Lung (tissue), 11 donors: ENCODE measurements at regions not wholly inside any gene's neighbourhood (a gene's known extent, or its start where the extent isn't known, plus 50 kb on each side); places are given as distances from the start of the nearest gene placed in this dataset.

Source experiments
- ATAC-seq: fragments of 200-7000 bp; cut with Tn5 transposase; one replicate; pipeline ENCODE4 v1.9.1; 2020; ENCODE audit warnings: moderate number of reproducible peaks; ENCODE audit not compliant: insufficient read depth, low FRiP score
- DNase-seq, 3 donors: peaks; one replicate each; pipeline ENCODE4 v3.0.0-alpha.2; 2013 to 2017
- H3K27ac ChIP-seq, 2 donors: one replicate each; pipeline ENCODE4 v1.5.1; 2013; ENCODE audit warnings: mild to moderate bottlenecking in 2 of 2, moderate library complexity in 2 of 2, control low read depth in 1 of 2, inconsistent platforms in 1 of 2, low read depth in 1 of 2, low read length in 1 of 2
- H3K27me3 ChIP-seq, 3 donors: one replicate each; pipeline ENCODE4 v1.5.1; 2013; ENCODE audit warnings: low read length in 2 of 3; ENCODE audit not compliant: control insufficient read depth in 3 of 3, insufficient read depth in 3 of 3
- H3K36me3 ChIP-seq, 4 donors: one replicate each; pipeline ENCODE4 v1.5.1; 2013; ENCODE audit warnings: low read length in 4 of 4, mild to moderate bottlenecking in 1 of 4, moderate library complexity in 1 of 4; ENCODE audit not compliant: control insufficient read depth in 4 of 4, insufficient read depth in 4 of 4
- H3K4me1 ChIP-seq, 5 donors: one replicate each; pipeline ENCODE4 v1.5.1; 2013; ENCODE audit warnings: low read length in 5 of 5, mild to moderate bottlenecking in 2 of 5, moderate library complexity in 1 of 5; ENCODE audit not compliant: control insufficient read depth in 5 of 5, insufficient read depth in 5 of 5
- H3K4me3 ChIP-seq: one replicate; pipeline ENCODE4 v1.5.1; 2013; ENCODE audit warnings: mild to moderate bottlenecking, control low read depth, moderate library complexity
- H3K9ac ChIP-seq, 2 donors: one replicate each; pipeline ENCODE4 v1.5.1; 2013; ENCODE audit warnings: low read length in 2 of 2, control low read depth in 1 of 2; ENCODE audit not compliant: insufficient read depth in 1 of 2
- H3K9me3 ChIP-seq, 4 donors: one replicate each; pipeline ENCODE4 v1.5.1; 2013; ENCODE audit warnings: low read length in 3 of 4, mild to moderate bottlenecking in 1 of 4, moderate library complexity in 1 of 4; ENCODE audit not compliant: control insufficient read depth in 4 of 4, insufficient read depth in 3 of 4
- CTCF ChIP-seq: IDR thresholded peaks from 2 replicates; pipeline ENCODE4 v1.5.1; 2012; ENCODE audit warnings: mild to moderate bottlenecking; ENCODE audit errors: control extremely low read depth, extremely low read depth
- WGBS, 2 donors: extraction: QIAGEN DNeasy Blood & Tissue Kit; methylation state at CpG; one replicate each; pipeline ENCODE4 v1.1.7; 2013; 5-methylcytosine and 5-hydroxymethylcytosine counted together
- donor health status: control.
- donor health status: control.
- donor health status: Bipolar disorder and iron deficiency.
- donor health status: healthy.
- donor health status: DM: yes; HTN: yes; CAD: no.

- no peak for DNase-seq
- 92 to 93% methylated on average over 6 of the region's 6 CpGs for WGBS, 2 donors
- peaks cover 4 to 12% (median 6%) of the 10 kb centered on the region in 5 donors for H3K4me1 ChIP-seq
- TF ChIP-seq CTCF, result no peak
- no peaks in the 10 kb centered on the region for H3K36me3 ChIP-seq
- ATAC-seq, result no peak
- H3K4me3 ChIP-seq, result no peak overlapping the region
- no peaks in the 10 kb centered on the region for H3K9me3 ChIP-seq
- H3K9ac ChIP-seq, result no peak overlapping the region
- no peak overlapping the region for H3K27ac ChIP-seq
- H3K27me3 ChIP-seq, result no peaks in the 10 kb centered on the region
Measured at GRCh38 chr2:235430366-235431083, 63.3 kb upstream of the AGAP1 start.

DNA sequence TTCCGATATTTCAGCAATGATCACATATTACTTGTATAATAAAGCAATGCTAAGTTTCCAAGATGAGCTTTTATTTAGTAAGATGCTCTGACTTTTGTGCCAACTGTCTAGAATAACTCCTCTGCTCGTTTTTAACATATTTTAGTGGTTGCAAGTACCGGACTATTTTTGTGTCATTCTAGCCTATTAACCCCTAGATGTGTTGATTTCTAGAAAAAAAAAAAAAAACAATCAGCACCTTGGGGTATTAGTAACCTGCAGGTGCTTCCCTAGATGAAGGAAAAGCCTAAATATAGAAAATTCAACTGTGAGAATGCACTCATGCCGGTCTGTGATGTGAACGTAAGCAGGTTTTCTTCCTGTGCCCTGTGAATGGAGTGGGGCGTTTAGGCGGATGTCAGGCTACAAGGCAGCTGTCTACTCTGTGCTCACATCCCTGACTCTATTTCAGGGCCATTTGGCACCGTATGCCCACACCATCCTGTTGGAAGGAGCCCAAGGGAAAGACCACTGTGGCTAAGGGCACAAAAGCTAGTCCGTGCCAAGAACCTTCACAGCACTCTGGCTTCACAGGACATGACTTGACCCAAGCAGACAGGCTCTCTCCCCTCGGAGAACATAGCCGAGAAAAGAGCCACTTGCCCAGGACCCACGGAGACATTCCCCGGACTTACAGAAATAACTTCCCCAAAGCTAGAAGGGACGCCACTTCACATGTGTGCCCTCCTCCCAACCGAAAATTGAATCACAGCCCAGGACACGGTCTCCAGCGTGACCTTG, 60.9 kb upstream of the AGAP1 start:
- Histone ChIP-seq H3K4me3 (no peak overlapping the region), H3K27me3 (no peaks in the 10 kb centered on the region), H3K4me1 (peaks cover 4 to 12% (median 6%) of the 10 kb centered on the region in 5 donors), H3K9ac (no peak overlapping the region), H3K36me3 (no peaks in the 10 kb centered on the region), H3K27ac (peak overlapping the region; percentile 65 to 76), H3K9me3 (no peaks in the 10 kb centered on the region)
- DNase-seq, result peak in 2 of 3 donors; percentile 37 to 58
- 41 to 61% methylated on average over 17 of the region's 17 CpGs for WGBS, 2 donors
- no peak for TF ChIP-seq CTCF
- ATAC-seq, result peak; percentile 34

DNA sequence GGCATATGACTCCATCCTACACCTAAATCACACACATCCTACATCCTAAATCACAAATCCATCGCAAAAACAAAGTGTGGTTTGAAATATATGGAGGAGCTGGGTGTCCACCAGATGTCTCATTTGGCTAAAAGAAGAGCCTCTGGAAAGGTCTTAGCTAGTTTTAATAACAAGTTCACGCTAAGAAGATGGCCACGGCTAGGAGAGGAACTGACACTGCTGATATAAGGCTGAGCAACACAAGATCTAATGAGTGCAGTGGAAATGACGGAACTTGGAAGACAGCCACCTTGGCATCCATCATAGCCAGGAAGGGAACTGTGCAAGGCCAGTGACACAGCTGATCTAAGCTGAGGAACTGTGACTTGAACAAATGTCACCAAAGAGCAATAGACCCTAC, 60.0 kb upstream of the AGAP1 start:
- ATAC-seq (peak; percentile 41), DNase-seq (peak; percentile 68 to 88 (median 70))
- Histone ChIP-seq H3K27me3 (no peaks in the 10 kb centered on the region), H3K4me1 (peaks cover 4 to 12% (median 6%) of the 10 kb centered on the region in 5 donors), H3K36me3 (no peaks in the 10 kb centered on the region), H3K27ac (peak overlapping the region; percentile 76 to 77), H3K9me3 (no peaks in the 10 kb centered on the region), H3K9ac (no peak overlapping the region), H3K4me3 (no peak overlapping the region)
- 34 to 38% methylated on average over 4 of the region's 4 CpGs for whole genome bisulfite sequencing, 2 donors
- no peak for TF ChIP-seq CTCF
